K562 (cell line): ENCODE measurements at regions not wholly inside any gene's neighbourhood (a gene's known extent, or its start where the extent isn't known, plus 50 kb on each side); places are given as distances from the start of the nearest gene placed in this dataset.

ENCODE experiments used
- ATAC-seq: fragments of 200-7000 bp; cut with Tn5 transposase; 3 replicates; pipeline ENCODE4 v1.9.1; 2020; ENCODE audit warnings: moderate library complexity
- BruUV-seq: library from RNA; stranded (reverse); fragments of 400-500 nt; replicated peaks from 2 replicates; lab custom pipeline; 2021; lab: Mats Ljungman, UMichigan
- CTCF ChIA-PET: fragments of 300-600 bp; formaldehyde crosslinking; extraction: SDS; loops from one replicate; lab custom pipeline; 2021; ENCODE audit warnings: low intra/inter-chr PET ratio; lab: Yijun Ruan, JAX
- POLR2A ChIA-PET: fragments of 300-600, 350-650 bp; sonication (Branson Sonifier 250); formaldehyde crosslinking; extraction: SDS; loops from one replicate; lab custom pipeline; 2021; ENCODE audit warnings: antibody characterized with exemption, inconsistent platforms; lab: Yijun Ruan, JAX
- DNase-seq, 4 experiments: peaks; one replicate each; pipeline versions ENCODE4 v3.0.0 to v3.0.0-alpha.2; 2011 to 2018; ENCODE audit warnings: low spot score in 3 of 4, mixed read lengths in 3 of 4; ENCODE audit errors: extremely low read depth in 1 of 4
- FAIRE-seq: peaks from 2 replicates; lab custom pipeline; 2011; peaks lifted over from hg19 to GRCh38; lab: Jason Lieb, UNC
- H2AFZ ChIP-seq: 2 replicates; pipeline ENCODE4 v1.6.0; 2011; ENCODE audit warnings: low read depth, low read length, control low read depth, inconsistent platforms
- H3K27ac ChIP-seq: fragments of 200-600 bp; 3 replicates; pipeline ENCODE4 v1.8.0; 2011; ENCODE audit warnings: low read depth, mild to moderate bottlenecking, control low read depth, inconsistent platforms, low read length, moderate library complexity, mixed read lengths; ENCODE audit errors: extremely low read depth
- H3K27me3 ChIP-seq, 2 experiments: fragments of 300-600 bp in 1 of 2; 2 replicates in 1 of 2; 3 replicates in 1 of 2; pipeline versions ENCODE4 v1.6.0 to v1.8.0; 2011; ENCODE audit warnings: inconsistent platforms in 2 of 2, low read length in 2 of 2, mild to moderate bottlenecking in 1 of 2, mixed read lengths in 1 of 2, moderate library complexity in 1 of 2; ENCODE audit not compliant: control insufficient read depth in 2 of 2, insufficient read depth in 2 of 2
- H3K36me3 ChIP-seq: fragments of 300-600 bp; 3 replicates; pipeline ENCODE4 v1.8.0; 2011; ENCODE audit warnings: mild to moderate bottlenecking, low read length, inconsistent platforms; ENCODE audit not compliant: control insufficient read depth, insufficient read depth
- H3K4me1 ChIP-seq, 2 experiments: fragments of 200-600 bp in 1 of 2; replicated peaks in 1 of 2; 2 replicates in 1 of 2; 3 replicates in 1 of 2; pipeline versions ENCODE4 v1.5.1 to v1.8.0; 2011; ENCODE audit warnings: inconsistent platforms in 2 of 2, low read length in 2 of 2, mild to moderate bottlenecking in 1 of 2, mixed read lengths in 1 of 2, moderate library complexity in 1 of 2; ENCODE audit not compliant: control insufficient read depth in 2 of 2, insufficient read depth in 2 of 2
- H3K4me2 ChIP-seq: 2 replicates; pipeline ENCODE4 v1.6.1; 2011; ENCODE audit warnings: low read length, control low read depth, inconsistent platforms, mixed read lengths; ENCODE audit not compliant: insufficient read depth
- H3K4me3 ChIP-seq: fragments of 200-600 bp; sonication (generic), shearing (Covaris generic); 2 replicates; pipeline ENCODE4 v1.5.1; 2016; ENCODE audit warnings: control low read depth, inconsistent platforms
- H3K79me2 ChIP-seq: fragments of 200-600 bp; 3 replicates; pipeline ENCODE4 v1.8.0; 2011; ENCODE audit warnings: low read length, inconsistent platforms; ENCODE audit not compliant: control insufficient read depth, insufficient read depth
- H3K9ac ChIP-seq, 2 experiments: 2 replicates each; pipeline versions ENCODE4 v1.6.0 to v1.6.1; 2011; ENCODE audit warnings: low read depth in 2 of 2, low read length in 2 of 2, control low read depth in 1 of 2, inconsistent platforms in 1 of 2, mild to moderate bottlenecking in 1 of 2, mixed read lengths in 1 of 2; ENCODE audit not compliant: insufficient read depth in 1 of 2
- H3K9me1 ChIP-seq: one replicate; pipeline ENCODE4 v1.6.0; 2011; ENCODE audit warnings: inconsistent platforms, mild to moderate bottlenecking, low read length, moderate library complexity; ENCODE audit not compliant: control insufficient read depth, insufficient read depth
- H3K9me3 ChIP-seq: replicated peaks from 2 replicates; pipeline ENCODE4 v1.5.1; 2011; ENCODE audit warnings: low read depth, low read length, inconsistent platforms; ENCODE audit not compliant: control insufficient read depth, insufficient read depth
- H4K20me1 ChIP-seq: replicated peaks from 2 replicates; pipeline ENCODE4 v1.6.1; 2011; ENCODE audit warnings: low read length, inconsistent platforms, mixed read lengths; ENCODE audit not compliant: control insufficient read depth, insufficient read depth
- ARHGAP35 ChIP-seq: fragments of 450-650 bp; IDR thresholded peaks from 2 replicates; pipeline ENCODE4 v1.6.1; 2018; ENCODE audit not compliant: partially characterized antibody
- SRSF9 ChIP-seq: fragments of 200-400 bp; formaldehyde crosslinking; IDR thresholded peaks from 2 replicates; pipeline ENCODE4 v1.6.1; 2017; ENCODE audit warnings: low read depth, low read length, borderline replicate concordance
- ZNF143 ChIP-seq: sonication (generic); formaldehyde crosslinking; IDR thresholded peaks from 2 replicates; pipeline ENCODE4 v1.9.0; 2022; ENCODE audit warnings: mild to moderate bottlenecking, missing genetic modification reagents
- WGBS: fragments of 100-300 bp; shearing (Covaris generic); methylation state at CpG from one replicate; pipeline ENCODE4 v1.1.6; 2016; ENCODE audit warnings: low coverage, mixed read lengths; ENCODE audit not compliant: insufficient coverage; ENCODE audit errors: missing lambda C conversion rate; 5-methylcytosine and 5-hydroxymethylcytosine counted together
- in situ Hi-C: fragments of 300-500 bp; cut with MboI; formaldehyde crosslinking; loops from 4 replicates; pipeline ENCODE4 v1.15.0; 2018; ENCODE audit warnings: inconsistent platforms, mixed read lengths
- intact Hi-C: fragments of 100-400 bp; cut with micrococcal nuclease; formaldehyde crosslinking; loops from 2 replicates; pipeline ENCODE4 v1.14.2; 2022
- TF ChIP-seq, protein P1 (sequence below): fragments of 250-450 bp; sonication (Bioruptor Pico); IDR thresholded peaks from 2 replicates; pipeline ENCODE4 v1.4.0; 2020; ENCODE audit warnings: mild to moderate bottlenecking, moderate library complexity
- TF ChIP-seq, protein P2 (sequence below), 2 experiments: fragments of 450-650 bp; formaldehyde crosslinking in 1 of 2; IDR thresholded peaks; 2 replicates each; pipeline versions ENCODE4 v1.4.0 to v1.6.1; 2014 to 2020; ENCODE audit warnings: mild to moderate bottlenecking in 2 of 2, borderline replicate concordance in 1 of 2, low read depth in 1 of 2
- TF ChIP-seq, protein P3 (sequence below): fragments of 450-650 bp; IDR thresholded peaks from 2 replicates; pipeline ENCODE4 v1.6.1; 2014; ENCODE audit warnings: low read depth, mild to moderate bottlenecking, moderate library complexity, borderline replicate concordance
- TF ChIP-seq, protein P4 (sequence below): fragments of 450-650 bp; IDR thresholded peaks from 2 replicates; pipeline ENCODE4 v1.6.1; 2016; ENCODE audit warnings: low read depth, mild to moderate bottlenecking, moderate library complexity

DNA sequence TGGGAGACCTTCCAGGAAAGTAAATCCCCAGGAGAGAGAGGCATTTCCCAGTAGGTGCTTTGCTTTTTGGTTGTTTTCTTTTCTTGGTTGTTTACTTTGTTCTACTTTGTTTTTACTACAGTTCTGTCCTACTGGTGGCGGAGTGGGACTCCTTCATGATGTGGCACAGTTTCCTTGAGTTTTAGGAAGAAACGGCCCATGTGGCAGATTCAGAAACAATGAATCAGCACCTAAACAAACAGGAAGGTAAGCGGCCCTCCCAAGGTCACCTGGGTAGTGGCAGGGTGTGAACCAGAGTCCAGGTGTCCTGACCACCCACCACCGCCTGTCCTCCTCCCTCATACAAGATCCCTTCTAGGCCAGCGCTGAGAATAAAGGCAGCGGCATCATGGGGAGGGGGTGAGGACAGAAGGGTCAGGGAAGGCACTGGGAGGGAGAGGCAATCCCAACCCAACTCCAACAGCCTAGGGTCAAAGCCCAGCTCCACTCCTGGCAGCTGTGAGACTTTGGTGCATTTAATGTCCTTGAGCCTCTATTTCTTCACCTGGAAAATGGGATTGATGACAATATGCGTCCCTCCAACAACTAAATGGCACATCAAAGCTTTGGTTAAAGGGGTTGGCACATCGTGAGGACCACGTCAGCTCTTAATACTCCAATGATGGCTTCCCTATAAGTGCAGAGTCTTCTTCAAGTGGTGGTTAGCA, 111.5 kb upstream of the BCL2L14 start:
- Histone ChIP-seq H3K4me3 (no peak overlapping the region), H3K9ac (no peak overlapping the region), H3K9me3 (no peaks in the 10 kb centered on the region), H3K27me3 (peaks cover 20 to 35% of the 10 kb centered on the region in 2 experiments; a peak in 3 of 5 replicates), H3K4me1 (no peaks in the 10 kb centered on the region), H3K36me3 (no peaks in the 10 kb centered on the region), H2AFZ (no peak overlapping the region), H3K27ac (no peak overlapping the region), H3K9me1 (no peaks in the 10 kb centered on the region), H3K4me2 (no peak overlapping the region), H4K20me1 (no peaks in the 10 kb centered on the region), H3K79me2 (no peaks in the 10 kb centered on the region)
- ATAC-seq (no peak), DNase-seq (no peak), FAIRE-seq (no peak)
- ChIA-PET CTCF (no interaction called here), POLR2A (interaction anchor here (0.6 kb wide), 1 partner anchor 141 kb away, joined by 3 read pairs; no protein-coding TSS in a partner anchor)
- 2% methylated on average over 7 of the region's 9 CpGs for WGBS
- intact Hi-C loops (no loop called here), in situ Hi-C loops (no loop called here)
- no TSS peak for BruUV-seq
- TF ChIP-seq ARHGAP35: no peak
- TF ChIP-seq, protein P1, sequence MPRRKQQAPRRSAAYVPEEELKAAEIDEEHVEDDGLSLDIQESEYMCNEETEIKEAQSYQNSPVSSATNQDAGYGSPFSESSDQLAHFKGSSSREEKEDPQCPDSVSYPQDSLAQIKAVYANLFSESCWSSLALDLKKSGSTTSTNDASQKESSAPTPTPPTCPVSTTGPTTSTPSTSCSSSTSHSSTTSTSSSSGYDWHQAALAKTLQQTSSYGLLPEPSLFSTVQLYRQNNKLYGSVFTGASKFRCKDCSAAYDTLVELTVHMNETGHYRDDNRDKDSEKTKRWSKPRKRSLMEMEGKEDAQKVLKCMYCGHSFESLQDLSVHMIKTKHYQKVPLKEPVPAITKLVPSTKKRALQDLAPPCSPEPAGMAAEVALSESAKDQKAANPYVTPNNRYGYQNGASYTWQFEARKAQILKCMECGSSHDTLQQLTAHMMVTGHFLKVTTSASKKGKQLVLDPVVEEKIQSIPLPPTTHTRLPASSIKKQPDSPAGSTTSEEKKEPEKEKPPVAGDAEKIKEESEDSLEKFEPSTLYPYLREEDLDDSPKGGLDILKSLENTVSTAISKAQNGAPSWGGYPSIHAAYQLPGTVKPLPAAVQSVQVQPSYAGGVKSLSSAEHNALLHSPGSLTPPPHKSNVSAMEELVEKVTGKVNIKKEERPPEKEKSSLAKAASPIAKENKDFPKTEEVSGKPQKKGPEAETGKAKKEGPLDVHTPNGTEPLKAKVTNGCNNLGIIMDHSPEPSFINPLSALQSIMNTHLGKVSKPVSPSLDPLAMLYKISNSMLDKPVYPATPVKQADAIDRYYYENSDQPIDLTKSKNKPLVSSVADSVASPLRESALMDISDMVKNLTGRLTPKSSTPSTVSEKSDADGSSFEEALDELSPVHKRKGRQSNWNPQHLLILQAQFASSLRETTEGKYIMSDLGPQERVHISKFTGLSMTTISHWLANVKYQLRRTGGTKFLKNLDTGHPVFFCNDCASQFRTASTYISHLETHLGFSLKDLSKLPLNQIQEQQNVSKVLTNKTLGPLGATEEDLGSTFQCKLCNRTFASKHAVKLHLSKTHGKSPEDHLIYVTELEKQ (CRISPR knock-in tag): no peak
- TF ChIP-seq SRSF9: no peak
- TF ChIP-seq ZNF143 (CRISPR knock-in tag): no peak
- TF ChIP-seq, protein P2, sequence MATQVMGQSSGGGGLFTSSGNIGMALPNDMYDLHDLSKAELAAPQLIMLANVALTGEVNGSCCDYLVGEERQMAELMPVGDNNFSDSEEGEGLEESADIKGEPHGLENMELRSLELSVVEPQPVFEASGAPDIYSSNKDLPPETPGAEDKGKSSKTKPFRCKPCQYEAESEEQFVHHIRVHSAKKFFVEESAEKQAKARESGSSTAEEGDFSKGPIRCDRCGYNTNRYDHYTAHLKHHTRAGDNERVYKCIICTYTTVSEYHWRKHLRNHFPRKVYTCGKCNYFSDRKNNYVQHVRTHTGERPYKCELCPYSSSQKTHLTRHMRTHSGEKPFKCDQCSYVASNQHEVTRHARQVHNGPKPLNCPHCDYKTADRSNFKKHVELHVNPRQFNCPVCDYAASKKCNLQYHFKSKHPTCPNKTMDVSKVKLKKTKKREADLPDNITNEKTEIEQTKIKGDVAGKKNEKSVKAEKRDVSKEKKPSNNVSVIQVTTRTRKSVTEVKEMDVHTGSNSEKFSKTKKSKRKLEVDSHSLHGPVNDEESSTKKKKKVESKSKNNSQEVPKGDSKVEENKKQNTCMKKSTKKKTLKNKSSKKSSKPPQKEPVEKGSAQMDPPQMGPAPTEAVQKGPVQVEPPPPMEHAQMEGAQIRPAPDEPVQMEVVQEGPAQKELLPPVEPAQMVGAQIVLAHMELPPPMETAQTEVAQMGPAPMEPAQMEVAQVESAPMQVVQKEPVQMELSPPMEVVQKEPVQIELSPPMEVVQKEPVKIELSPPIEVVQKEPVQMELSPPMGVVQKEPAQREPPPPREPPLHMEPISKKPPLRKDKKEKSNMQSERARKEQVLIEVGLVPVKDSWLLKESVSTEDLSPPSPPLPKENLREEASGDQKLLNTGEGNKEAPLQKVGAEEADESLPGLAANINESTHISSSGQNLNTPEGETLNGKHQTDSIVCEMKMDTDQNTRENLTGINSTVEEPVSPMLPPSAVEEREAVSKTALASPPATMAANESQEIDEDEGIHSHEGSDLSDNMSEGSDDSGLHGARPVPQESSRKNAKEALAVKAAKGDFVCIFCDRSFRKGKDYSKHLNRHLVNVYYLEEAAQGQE (IDR thresholded peaks at IDR 0.05; ENCODE audit: borderline replicate concordance): no peak
- TF ChIP-seq, protein P2 (CRISPR knock-in tag; IDR thresholded peaks at IDR 0.05; ENCODE audit: low read depth): no peak
- TF ChIP-seq, protein P3, sequence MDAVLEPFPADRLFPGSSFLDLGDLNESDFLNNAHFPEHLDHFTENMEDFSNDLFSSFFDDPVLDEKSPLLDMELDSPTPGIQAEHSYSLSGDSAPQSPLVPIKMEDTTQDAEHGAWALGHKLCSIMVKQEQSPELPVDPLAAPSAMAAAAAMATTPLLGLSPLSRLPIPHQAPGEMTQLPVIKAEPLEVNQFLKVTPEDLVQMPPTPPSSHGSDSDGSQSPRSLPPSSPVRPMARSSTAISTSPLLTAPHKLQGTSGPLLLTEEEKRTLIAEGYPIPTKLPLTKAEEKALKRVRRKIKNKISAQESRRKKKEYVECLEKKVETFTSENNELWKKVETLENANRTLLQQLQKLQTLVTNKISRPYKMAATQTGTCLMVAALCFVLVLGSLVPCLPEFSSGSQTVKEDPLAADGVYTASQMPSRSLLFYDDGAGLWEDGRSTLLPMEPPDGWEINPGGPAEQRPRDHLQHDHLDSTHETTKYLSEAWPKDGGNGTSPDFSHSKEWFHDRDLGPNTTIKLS: no peak
- TF ChIP-seq, protein P4, sequence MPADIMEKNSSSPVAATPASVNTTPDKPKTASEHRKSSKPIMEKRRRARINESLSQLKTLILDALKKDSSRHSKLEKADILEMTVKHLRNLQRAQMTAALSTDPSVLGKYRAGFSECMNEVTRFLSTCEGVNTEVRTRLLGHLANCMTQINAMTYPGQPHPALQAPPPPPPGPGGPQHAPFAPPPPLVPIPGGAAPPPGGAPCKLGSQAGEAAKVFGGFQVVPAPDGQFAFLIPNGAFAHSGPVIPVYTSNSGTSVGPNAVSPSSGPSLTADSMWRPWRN: no peak
